HEK293 (cell line): ENCODE measurements at regions not wholly inside any gene's neighbourhood (a gene's known extent, or its start where the extent isn't known, plus 50 kb on each side); places are given as distances from the start of the nearest gene placed in this dataset.

ENCODE experiments used
- CTCF ChIA-PET: fragments of 350-600 bp; formaldehyde crosslinking; extraction: SDS; loops from one replicate; lab custom pipeline; 2021; ENCODE audit warnings: antibody characterized with exemption; lab: Yijun Ruan, JAX
- POLR2A ChIA-PET: fragments of 300-600 bp; formaldehyde crosslinking; extraction: SDS; loops from one replicate; lab custom pipeline; 2020; ENCODE audit warnings: antibody characterized with exemption, inconsistent platforms; lab: Yijun Ruan, JAX
- H3K27ac ChIP-seq: fragments of 200-500 bp; sonication (Bioruptor generic); 2 replicates; pipeline ENCODE4 v1.5.1; 2014; ENCODE audit warnings: low read depth, low read length, control low read depth, inconsistent platforms; ENCODE audit errors: extremely low read depth
- H3K36me3 ChIP-seq, 2 experiments: fragments of 200-500 bp in 1 of 2; sonication (Bioruptor generic) in 1 of 2; 1 replicate in 1 of 2; 2 replicates in 1 of 2; pipeline ENCODE4 v1.5.1; 2014 to 2017; ENCODE audit warnings: inconsistent platforms in 2 of 2, low read length in 2 of 2; ENCODE audit not compliant: control insufficient read depth in 2 of 2, insufficient read depth in 1 of 2
- H3K4me1 ChIP-seq: fragments of 200-500 bp; sonication (Bioruptor generic); 2 replicates; pipeline ENCODE4 v1.5.1; 2014; ENCODE audit warnings: mild to moderate bottlenecking, low read length, inconsistent platforms; ENCODE audit not compliant: control insufficient read depth, insufficient read depth
- H3K4me3 ChIP-seq: 2 replicates; pipeline ENCODE4 v1.5.1; 2011; ENCODE audit warnings: low read depth, mild to moderate bottlenecking, control low read depth, low read length, moderate library complexity
- H3K9me3 ChIP-seq: fragments of 200-500 bp; sonication (Bioruptor generic); 2 replicates; pipeline ENCODE4 v1.5.1; 2014; ENCODE audit warnings: low read depth, low read length, inconsistent platforms; ENCODE audit not compliant: control insufficient read depth, insufficient read depth
- BCL11B ChIP-seq: fragments of 450-650 bp; formaldehyde crosslinking; IDR thresholded peaks from 2 replicates; pipeline ENCODE4 v1.5.1; 2016; ENCODE audit warnings: low read depth, missing biosample characterization, missing genetic modification characterization
- GLI2 ChIP-seq: fragments of 450-650 bp; formaldehyde crosslinking; IDR thresholded peaks from 2 replicates; pipeline ENCODE4; 2017; ENCODE audit warnings: missing biosample characterization, missing genetic modification characterization, low read depth, borderline replicate concordance
- KLF7 ChIP-seq: fragments of 450-650 bp; formaldehyde crosslinking; IDR thresholded peaks from 2 replicates; pipeline ENCODE4 v1.5.1; 2016; ENCODE audit warnings: missing biosample characterization, missing genetic modification characterization, borderline replicate concordance
- PRDM10 ChIP-seq: fragments of 450-650 bp; formaldehyde crosslinking; IDR thresholded peaks from 2 replicates; pipeline ENCODE4 v1.5.1; 2016; ENCODE audit warnings: missing biosample characterization, missing genetic modification characterization
- SP7 ChIP-seq: fragments of 450-650 bp; formaldehyde crosslinking; IDR thresholded peaks from 2 replicates; pipeline ENCODE4 v1.5.1; 2016; ENCODE audit warnings: missing biosample characterization, missing genetic modification characterization
- ZFP3 ChIP-seq: fragments of 450-650 bp; formaldehyde crosslinking; IDR thresholded peaks from 2 replicates; pipeline ENCODE4 v1.5.1; 2016; ENCODE audit warnings: low read depth, missing biosample characterization, missing genetic modification characterization
- ZNF155 ChIP-seq: fragments of 450-650 bp; formaldehyde crosslinking; IDR thresholded peaks from 2 replicates; pipeline ENCODE4 v1.5.1; 2016; ENCODE audit warnings: missing biosample characterization, missing genetic modification characterization
- ZNF157 ChIP-seq: fragments of 450-650 bp; formaldehyde crosslinking; IDR thresholded peaks from 2 replicates; pipeline ENCODE4 v1.5.1; 2016; ENCODE audit warnings: missing biosample characterization, missing genetic modification characterization
- ZNF16 ChIP-seq: fragments of 450-650 bp; formaldehyde crosslinking; IDR thresholded peaks from 2 replicates; pipeline ENCODE4 v1.5.1; 2016; ENCODE audit warnings: low read depth, missing biosample characterization, missing genetic modification characterization
- ZNF2 ChIP-seq: fragments of 450-650 bp; formaldehyde crosslinking; IDR thresholded peaks from 2 replicates; pipeline ENCODE4 v1.5.1; 2016; ENCODE audit warnings: missing biosample characterization, missing genetic modification characterization
- ZNF26 ChIP-seq: fragments of 450-650 bp; formaldehyde crosslinking; IDR thresholded peaks from 2 replicates; pipeline ENCODE4 v1.5.1; 2016; ENCODE audit warnings: missing biosample characterization, missing genetic modification characterization
- ZNF48 ChIP-seq: fragments of 450-650 bp; formaldehyde crosslinking; IDR thresholded peaks from 2 replicates; pipeline ENCODE4 v1.5.1; 2016; ENCODE audit warnings: missing biosample characterization, missing genetic modification characterization
- ZNF549 ChIP-seq: fragments of 450-650 bp; IDR thresholded peaks from 2 replicates; pipeline ENCODE4 v1.5.1; 2018; ENCODE audit warnings: missing biosample characterization, missing genetic modification characterization, mild to moderate bottlenecking, inconsistent platforms, moderate library complexity
- ZNF561 ChIP-seq: fragments of 450-650 bp; IDR thresholded peaks from 2 replicates; pipeline ENCODE4 v1.5.1; 2018; ENCODE audit warnings: missing biosample characterization, missing genetic modification characterization, borderline replicate concordance
- ZNF621 ChIP-seq: fragments of 450-650 bp; formaldehyde crosslinking; IDR thresholded peaks from 2 replicates; pipeline ENCODE4 v1.5.1; 2017; ENCODE audit warnings: missing biosample characterization, missing genetic modification characterization
- ZNF623 ChIP-seq: fragments of 450-650 bp; formaldehyde crosslinking; IDR thresholded peaks from 2 replicates; pipeline ENCODE4 v1.5.1; 2016; ENCODE audit warnings: missing biosample characterization, missing genetic modification characterization
- ZNF707 ChIP-seq: fragments of 450-650 bp; formaldehyde crosslinking; IDR thresholded peaks from 2 replicates; pipeline ENCODE4 v1.5.1; 2016; ENCODE audit warnings: missing biosample characterization, missing genetic modification characterization
- ZNF785 ChIP-seq: fragments of 450-650 bp; formaldehyde crosslinking; IDR thresholded peaks from 2 replicates; pipeline ENCODE4 v1.5.1; 2016; ENCODE audit warnings: missing biosample characterization, missing genetic modification characterization
- ZNF830 ChIP-seq: fragments of 450-650 bp; IDR thresholded peaks from 2 replicates; pipeline ENCODE4 v1.5.0; 2018; ENCODE audit warnings: missing biosample characterization, missing genetic modification characterization, low read depth, mild to moderate bottlenecking, moderate library complexity
- TF ChIP-seq, protein P1 (sequence below): fragments of 450-650 bp; formaldehyde crosslinking; IDR thresholded peaks from 2 replicates; pipeline ENCODE4 v1.5.1; 2016; ENCODE audit warnings: missing biosample characterization, missing genetic modification characterization
- TF ChIP-seq, protein P2 (sequence below): IDR thresholded peaks from 2 replicates; pipeline ENCODE4 v1.6.1; 2011; ENCODE audit warnings: mild to moderate bottlenecking, low read depth, low read length, borderline replicate concordance

- no peaks in the 10 kb centered on the region for H3K9me3 ChIP-seq
- no peak overlapping the region for H3K4me3 ChIP-seq
- TF ChIP-seq ZFP3 (no peak), ZNF26 (tag by site-specific recombination) (no peak), PRDM10 (tag by site-specific recombination) (no peak), ZNF48 (no peak), ZNF623 (tag by site-specific recombination) (no peak), GLI2 (tag by site-specific recombination) (no peak), ZNF16 (tag by site-specific recombination) (no peak), ZNF157 (tag by site-specific recombination) (no peak), SP7 (tag by site-specific recombination) (no peak), ZNF549 (tag by site-specific recombination) (no peak), ZNF621 (tag by site-specific recombination) (no peak), BCL11B (tag by site-specific recombination) (no peak), ZNF785 (tag by site-specific recombination) (no peak), KLF7 (no peak), ZNF155 (tag by site-specific recombination) (no peak)
- TF ChIP-seq, protein P1, sequence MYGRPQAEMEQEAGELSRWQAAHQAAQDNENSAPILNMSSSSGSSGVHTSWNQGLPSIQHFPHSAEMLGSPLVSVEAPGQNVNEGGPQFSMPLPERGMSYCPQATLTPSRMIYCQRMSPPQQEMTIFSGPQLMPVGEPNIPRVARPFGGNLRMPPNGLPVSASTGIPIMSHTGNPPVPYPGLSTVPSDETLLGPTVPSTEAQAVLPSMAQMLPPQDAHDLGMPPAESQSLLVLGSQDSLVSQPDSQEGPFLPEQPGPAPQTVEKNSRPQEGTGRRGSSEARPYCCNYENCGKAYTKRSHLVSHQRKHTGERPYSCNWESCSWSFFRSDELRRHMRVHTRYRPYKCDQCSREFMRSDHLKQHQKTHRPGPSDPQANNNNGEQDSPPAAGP (tag by site-specific recombination), result no peak
- H3K36me3 ChIP-seq, result no peaks in the 10 kb centered on the region
- no peak overlapping the region for H3K27ac ChIP-seq
- no peaks in the 10 kb centered on the region for H3K4me1 ChIP-seq
- CTCF ChIA-PET, result interaction anchor here (0.6 to 3.0 kb wide), 4 partner anchors 14 to 541 kb away, joined by 3 to 9 read pairs (median 3); no protein-coding TSS in a partner anchor
- POLR2A ChIA-PET, result no interaction called here
These were observed 220.9 kb upstream of the PKDCC start for GRCh38 chr2:41826921-41827320.

DNA sequence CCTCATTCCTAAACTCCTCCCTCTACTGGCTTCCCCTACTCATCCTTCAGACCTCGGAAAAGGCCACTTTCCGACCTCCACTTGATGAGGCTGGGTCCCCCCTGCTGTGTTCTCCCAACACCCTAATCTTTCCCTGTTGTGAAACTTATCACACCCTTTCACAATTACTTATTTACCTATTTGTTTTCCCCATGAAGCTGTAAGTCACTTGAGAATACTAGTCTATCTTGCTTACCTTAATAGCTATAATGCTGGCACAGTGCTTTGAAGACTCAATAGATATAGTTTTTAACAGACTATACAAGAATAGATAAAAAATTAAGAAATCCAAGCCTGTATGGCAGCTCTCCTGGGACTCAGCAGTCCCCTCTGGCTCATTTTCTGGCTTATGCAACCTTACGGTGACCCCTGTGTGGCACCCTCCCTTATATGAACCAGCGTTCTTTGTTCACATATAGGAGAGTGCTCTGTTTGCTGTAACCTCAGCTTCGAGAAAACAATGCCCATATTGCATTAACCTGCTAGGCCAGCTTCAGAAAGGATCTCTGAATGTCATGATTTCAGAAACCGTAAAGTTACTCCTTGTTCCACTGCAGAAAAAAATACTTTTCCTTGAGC is 220.4 kb upstream of the PKDCC start:
- H3K9me3 ChIP-seq, result no peaks in the 10 kb centered on the region
- POLR2A ChIA-PET, result no interaction called here
- no peak overlapping the region for H3K27ac ChIP-seq
- no peaks in the 10 kb centered on the region for H3K36me3 ChIP-seq
- no peak overlapping the region for H3K4me3 ChIP-seq
- TF ChIP-seq ZNF707 (tag by site-specific recombination) (no peak), ZNF2 (tag by site-specific recombination) (no peak), ZNF561 (tag by site-specific recombination) (no peak), ZNF830 (no peak)
- TF ChIP-seq, protein P2, sequence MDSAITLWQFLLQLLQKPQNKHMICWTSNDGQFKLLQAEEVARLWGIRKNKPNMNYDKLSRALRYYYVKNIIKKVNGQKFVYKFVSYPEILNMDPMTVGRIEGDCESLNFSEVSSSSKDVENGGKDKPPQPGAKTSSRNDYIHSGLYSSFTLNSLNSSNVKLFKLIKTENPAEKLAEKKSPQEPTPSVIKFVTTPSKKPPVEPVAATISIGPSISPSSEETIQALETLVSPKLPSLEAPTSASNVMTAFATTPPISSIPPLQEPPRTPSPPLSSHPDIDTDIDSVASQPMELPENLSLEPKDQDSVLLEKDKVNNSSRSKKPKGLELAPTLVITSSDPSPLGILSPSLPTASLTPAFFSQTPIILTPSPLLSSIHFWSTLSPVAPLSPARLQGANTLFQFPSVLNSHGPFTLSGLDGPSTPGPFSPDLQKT, result no peak
- H3K4me1 ChIP-seq, result no peaks in the 10 kb centered on the region
- CTCF ChIA-PET, result interaction anchor here (0.6 to 3.0 kb wide), 3 partner anchors 13 to 540 kb away, joined by 3 to 9 read pairs (median 3); no protein-coding TSS in a partner anchor
